ENCODE measurements at regions not wholly inside any gene's neighbourhood (a gene's known extent, or its start where the extent isn't known, plus 50 kb on each side); places are given as distances from the start of the nearest gene placed in this dataset.

- no peaks in the 10 kb centered on the region for H3K27me3 ChIP-seq (ENCODE audit: insufficient read depth, poor library complexity, severe bottlenecking)
- H3K4me3 ChIP-seq (replicated peaks; ENCODE audit: insufficient read depth, low read length) = no peak overlapping the region
- H3K27ac ChIP-seq (replicated peaks) = no peak overlapping the region
- no peak for DNase-seq (ENCODE audit: low read depth in 1 of 2, low spot score in 1 of 2)
- TF ChIP-seq GABPA (IDR thresholded peaks at IDR 0.05; ENCODE audit: low read depth) (no peak), REST (IDR thresholded peaks at IDR 0.05; ENCODE audit: insufficient replicate concordance, low read depth) (no peak), POLR2AphosphoS5 (IDR thresholded peaks at IDR 0.05; ENCODE audit: low read depth) (no peak), CTCF (IDR thresholded peaks at IDR 0.05; ENCODE audit: insufficient read depth, low read length) (no peak), SPI1 (IDR thresholded peaks at IDR 0.05; ENCODE audit: borderline replicate concordance, low read depth) (no peak)
Observed at GRCh38 chr4:19298998-19299397, 952.7 kb upstream of the SLIT2 start.

- no peak overlapping the region for H3K4me3 ChIP-seq (replicated peaks; ENCODE audit: insufficient read depth, low read length)
- H3K27ac ChIP-seq (replicated peaks) = no peak overlapping the region
- no peaks in the 10 kb centered on the region for H3K27me3 ChIP-seq (ENCODE audit: insufficient read depth, poor library complexity, severe bottlenecking)
- no peak for DNase-seq (ENCODE audit: low read depth in 1 of 2, low spot score in 1 of 2)
- TF ChIP-seq GABPA (IDR thresholded peaks at IDR 0.05; ENCODE audit: low read depth) (no peak), REST (IDR thresholded peaks at IDR 0.05; ENCODE audit: insufficient replicate concordance, low read depth) (no peak), SPI1 (IDR thresholded peaks at IDR 0.05; ENCODE audit: borderline replicate concordance, low read depth) (no peak), CTCF (IDR thresholded peaks at IDR 0.05; ENCODE audit: insufficient read depth, low read length) (no peak), POLR2AphosphoS5 (IDR thresholded peaks at IDR 0.05; ENCODE audit: low read depth) (no peak)
Observed at GRCh38 chr4:19293781-19294180, 957.9 kb upstream of the SLIT2 start.

GRCh38 chr4:19293080-19293479 is 958.6 kb upstream of the SLIT2 start:
- Histone ChIP-seq H3K27ac (replicated peaks) (no peak overlapping the region), H3K27me3 (ENCODE audit: insufficient read depth, poor library complexity, severe bottlenecking) (no peaks in the 10 kb centered on the region), H3K4me3 (replicated peaks; ENCODE audit: insufficient read depth, low read length) (no peak overlapping the region)
- no peak for DNase-seq (ENCODE audit: low read depth in 1 of 2, low spot score in 1 of 2)
- no peak for TF ChIP-seq SPI1 (IDR thresholded peaks at IDR 0.05; ENCODE audit: borderline replicate concordance, low read depth)
- no peak for TF ChIP-seq REST (IDR thresholded peaks at IDR 0.05; ENCODE audit: insufficient replicate concordance, low read depth)
- no peak for TF ChIP-seq GABPA (IDR thresholded peaks at IDR 0.05; ENCODE audit: low read depth)

GRCh38 chr4:19286924-19287323 is 964.8 kb upstream of the SLIT2 start:
- no peaks in the 10 kb centered on the region for H3K27me3 ChIP-seq (ENCODE audit: insufficient read depth, poor library complexity, severe bottlenecking)
- no peak for DNase-seq (ENCODE audit: low read depth in 1 of 2, low spot score in 1 of 2)

More at GRCh38 chr4:19286924-19287323, 964.8 kb upstream of the SLIT2 start:
- no peak overlapping the region for H3K4me3 ChIP-seq (replicated peaks; ENCODE audit: insufficient read depth, low read length)
- TF ChIP-seq GABPA (IDR thresholded peaks at IDR 0.05; ENCODE audit: low read depth) (no peak), CTCF (IDR thresholded peaks at IDR 0.05; ENCODE audit: insufficient read depth, low read length) (no peak), REST (IDR thresholded peaks at IDR 0.05; ENCODE audit: insufficient replicate concordance, low read depth) (no peak), SPI1 (IDR thresholded peaks at IDR 0.05; ENCODE audit: borderline replicate concordance, low read depth) (no peak), POLR2AphosphoS5 (IDR thresholded peaks at IDR 0.05; ENCODE audit: low read depth) (no peak)
- H3K27ac ChIP-seq (replicated peaks) = no peak overlapping the region

Data from HL-60 (cell line).